Mesendoderm (in vitro differentiated cells): ENCODE measurements at regions not wholly inside any gene's neighbourhood (a gene's known extent, or its start where the extent isn't known, plus 50 kb on each side); places are given as distances from the start of the nearest gene placed in this dataset.

ENCODE experiments used
- DNase-seq: peaks from one replicate; pipeline ENCODE4 v3.0.0; 2013
- H2AK5ac ChIP-seq: 2 replicates; pipeline ENCODE4 v1.6.1; 2013; ENCODE audit warnings: low read length, inconsistent platforms
- H2BK120ac ChIP-seq: 2 replicates; pipeline ENCODE4 v1.6.1; 2013; ENCODE audit warnings: low read depth, mild to moderate bottlenecking, low read length, moderate library complexity, mixed read lengths
- H2BK15ac ChIP-seq: replicated peaks from 2 replicates; pipeline ENCODE4 v1.6.1; 2013; ENCODE audit warnings: low read depth, mild to moderate bottlenecking, moderate library complexity
- H2BK5ac ChIP-seq: 2 replicates; pipeline ENCODE4 v1.6.1; 2013; ENCODE audit warnings: low read length, inconsistent platforms
- H3K18ac ChIP-seq: 2 replicates; pipeline ENCODE4 v1.6.1; 2013; ENCODE audit warnings: mild to moderate bottlenecking, low read length, mixed read lengths
- H3K23ac ChIP-seq: one replicate; pipeline ENCODE4 v1.6.1; 2013; ENCODE audit warnings: low read length
- H3K27ac ChIP-seq: 2 replicates; pipeline ENCODE4 v1.5.1; 2013; ENCODE audit warnings: low read depth, mild to moderate bottlenecking, inconsistent platforms, low read length, moderate library complexity
- H3K27me3 ChIP-seq: 2 replicates; pipeline ENCODE4 v1.6.1; 2013; ENCODE audit warnings: low read length, control low read depth, mild to moderate bottlenecking, inconsistent platforms; ENCODE audit not compliant: insufficient read depth, poor library complexity
- H3K36me3 ChIP-seq: 2 replicates; pipeline ENCODE4 v1.6.1; 2013; ENCODE audit warnings: low read length, inconsistent platforms; ENCODE audit not compliant: control insufficient read depth, insufficient read depth
- H3K4ac ChIP-seq: one replicate; pipeline ENCODE4 v1.6.1; 2013; ENCODE audit warnings: low read depth, mild to moderate bottlenecking, low read length, moderate library complexity
- H3K4me1 ChIP-seq: 2 replicates; pipeline ENCODE4 v1.6.1; 2013; ENCODE audit warnings: low read depth, low read length, inconsistent platforms; ENCODE audit not compliant: control insufficient read depth
- H3K4me2 ChIP-seq: 2 replicates; pipeline ENCODE4 v1.6.1; 2013; ENCODE audit warnings: low read length
- H3K4me3 ChIP-seq: 2 replicates; pipeline ENCODE4 v1.5.1; 2013; ENCODE audit warnings: mild to moderate bottlenecking, low read length
- H3K56ac ChIP-seq: one replicate; pipeline ENCODE4 v1.6.1; 2013; ENCODE audit warnings: low read length
- H3K79me1 ChIP-seq: 2 replicates; pipeline ENCODE4 v1.6.1; 2013; ENCODE audit warnings: low read length, inconsistent platforms
- H3K79me2 ChIP-seq: 2 replicates; pipeline ENCODE4 v1.6.1; 2013; ENCODE audit warnings: mild to moderate bottlenecking, low read length; ENCODE audit not compliant: control insufficient read depth, insufficient read depth
- H3K9ac ChIP-seq: 2 replicates; pipeline ENCODE4 v1.6.1; 2013; ENCODE audit warnings: low read length, inconsistent platforms
- H4K5ac ChIP-seq: one replicate; pipeline ENCODE4 v1.6.1; 2013; ENCODE audit warnings: low read length
- H4K8ac ChIP-seq: one replicate; pipeline ENCODE4 v1.6.1; 2013; ENCODE audit warnings: low read depth, mild to moderate bottlenecking, control low read depth, low read length, moderate library complexity
- WGBS: extraction: QIAGEN DNeasy Blood & Tissue Kit; methylation state at CpG from one replicate; pipeline ENCODE4 v1.1.7; 2013; ENCODE audit warnings: low lambda C conversion rate, missing lambda C conversion rate; ENCODE audit not compliant: insufficient coverage; ENCODE audit errors: extremely low coverage; 5-methylcytosine and 5-hydroxymethylcytosine counted together

- Histone ChIP-seq H3K4ac (no peak overlapping the region), H3K4me1 (no peaks in the 10 kb centered on the region), H3K79me2 (no peaks in the 10 kb centered on the region), H4K8ac (no peak overlapping the region), H2BK15ac (no peak overlapping the region), H3K18ac (no peak overlapping the region), H3K27me3 (no peaks in the 10 kb centered on the region), H4K5ac (no peak overlapping the region), H3K23ac (no peak overlapping the region), H3K79me1 (no peaks in the 10 kb centered on the region), H3K4me2 (no peak overlapping the region), H2BK120ac (no peak overlapping the region), H3K36me3 (no peaks in the 10 kb centered on the region), H3K9ac (no peak overlapping the region), H2AK5ac (no peak overlapping the region), H2BK5ac (no peak overlapping the region), H3K4me3 (no peak overlapping the region), H3K27ac (no peak overlapping the region), H3K56ac (no peak overlapping the region)
- no CpG with 5 or more reads among the region's 5 CpGs for WGBS
- no peak for DNase-seq
Observed at GRCh38 chr10:117782276-117782675, 239.7 kb downstream of the EMX2 start.

GRCh38 chr10:117783698-117784395 is 241.3 kb downstream of the EMX2 start:
- Histone ChIP-seq H3K79me2 (no peaks in the 10 kb centered on the region), H4K8ac (no peak overlapping the region), H3K27ac (no peak overlapping the region), H2BK120ac (no peak overlapping the region), H4K5ac (no peak overlapping the region), H3K56ac (no peak overlapping the region), H3K4me1 (no peaks in the 10 kb centered on the region), H3K23ac (no peak overlapping the region), H3K27me3 (no peaks in the 10 kb centered on the region), H3K4me3 (no peak overlapping the region), H3K79me1 (no peaks in the 10 kb centered on the region), H2BK5ac (no peak overlapping the region), H2BK15ac (no peak overlapping the region), H3K4me2 (no peak overlapping the region), H3K18ac (no peak overlapping the region), H2AK5ac (no peak overlapping the region), H3K4ac (no peak overlapping the region), H3K9ac (no peak overlapping the region), H3K36me3 (no peaks in the 10 kb centered on the region)
- DNase-seq, result no peak
- no CpG with 5 or more reads among the region's 14 CpGs for WGBS

GRCh38 chr10:117784776-117785175 is 242.2 kb downstream of the EMX2 start:
- Histone ChIP-seq H2AK5ac (no peak overlapping the region), H3K9ac (no peak overlapping the region), H3K4me1 (no peaks in the 10 kb centered on the region), H2BK15ac (no peak overlapping the region), H3K4me3 (no peak overlapping the region), H3K79me2 (no peaks in the 10 kb centered on the region), H3K27me3 (no peaks in the 10 kb centered on the region), H3K18ac (no peak overlapping the region), H3K4me2 (no peak overlapping the region), H3K79me1 (no peaks in the 10 kb centered on the region), H3K4ac (no peak overlapping the region), H3K56ac (no peak overlapping the region), H4K5ac (no peak overlapping the region), H4K8ac (no peak overlapping the region), H2BK5ac (no peak overlapping the region), H3K36me3 (no peaks in the 10 kb centered on the region), H3K27ac (no peak overlapping the region), H2BK120ac (no peak overlapping the region), H3K23ac (no peak overlapping the region)
- WGBS, result no CpG with 5 or more reads among the region's 3 CpGs
- no peak for DNase-seq

- H2BK15ac ChIP-seq, result no peak overlapping the region
- H3K56ac ChIP-seq, result no peak overlapping the region
- no peak overlapping the region for H3K4me3 ChIP-seq
- no peaks in the 10 kb centered on the region for H3K79me1 ChIP-seq
- no peak overlapping the region for H3K4ac ChIP-seq
- no peak for DNase-seq
- WGBS, result no CpG with 5 or more reads among the region's 3 CpGs
- H2BK120ac ChIP-seq, result no peak overlapping the region
- H3K27ac ChIP-seq, result no peak overlapping the region
- no peak overlapping the region for H3K4me2 ChIP-seq
- no peak overlapping the region for H2AK5ac ChIP-seq
- H3K27me3 ChIP-seq, result no peaks in the 10 kb centered on the region
- H3K36me3 ChIP-seq, result no peaks in the 10 kb centered on the region
- H3K23ac ChIP-seq, result no peak overlapping the region
- H2BK5ac ChIP-seq, result no peak overlapping the region
- H3K79me2 ChIP-seq, result no peaks in the 10 kb centered on the region
- H3K18ac ChIP-seq, result no peak overlapping the region
- H3K4me1 ChIP-seq, result no peaks in the 10 kb centered on the region
- H4K5ac ChIP-seq, result no peak overlapping the region
- no peak overlapping the region for H3K9ac ChIP-seq
- no peak overlapping the region for H4K8ac ChIP-seq
Observed at GRCh38 chr10:117788911-117789310, 246.4 kb downstream of the EMX2 start.

- H3K23ac ChIP-seq, result no peak overlapping the region
- no peak overlapping the region for H4K5ac ChIP-seq
- no peak overlapping the region for H2BK15ac ChIP-seq
- no peaks in the 10 kb centered on the region for H3K27me3 ChIP-seq
- DNase-seq, result no peak
- no peak overlapping the region for H3K4me3 ChIP-seq
- no peak overlapping the region for H3K27ac ChIP-seq
- no peak overlapping the region for H2BK120ac ChIP-seq
- no peaks in the 10 kb centered on the region for H3K79me1 ChIP-seq
- H4K8ac ChIP-seq, result no peak overlapping the region
- H3K4me2 ChIP-seq, result no peak overlapping the region
- no peak overlapping the region for H3K18ac ChIP-seq
- H3K4me1 ChIP-seq, result no peaks in the 10 kb centered on the region
- no peak overlapping the region for H3K4ac ChIP-seq
- H2AK5ac ChIP-seq, result no peak overlapping the region
- H3K36me3 ChIP-seq, result no peaks in the 10 kb centered on the region
- no peak overlapping the region for H3K9ac ChIP-seq
- WGBS, result no CpG with 5 or more reads among the region's 4 CpGs
- no peak overlapping the region for H3K56ac ChIP-seq
- no peak overlapping the region for H2BK5ac ChIP-seq
- H3K79me2 ChIP-seq, result no peaks in the 10 kb centered on the region
Observed at GRCh38 chr10:117790179-117790578, 247.6 kb downstream of the EMX2 start.

- H3K18ac ChIP-seq, result no peak overlapping the region
- H3K79me2 ChIP-seq, result no peaks in the 10 kb centered on the region
- no CpG with 5 or more reads among the region's 7 CpGs for WGBS
- no peak overlapping the region for H2AK5ac ChIP-seq
- H2BK5ac ChIP-seq, result no peak overlapping the region
- H3K27me3 ChIP-seq, result no peaks in the 10 kb centered on the region
- H3K9ac ChIP-seq, result no peak overlapping the region
- no peak for DNase-seq
- no peak overlapping the region for H3K4ac ChIP-seq
- H4K8ac ChIP-seq, result no peak overlapping the region
- no peak overlapping the region for H3K56ac ChIP-seq
- H3K27ac ChIP-seq, result no peak overlapping the region
- H2BK15ac ChIP-seq, result no peak overlapping the region
- H3K4me3 ChIP-seq, result no peak overlapping the region
- no peak overlapping the region for H2BK120ac ChIP-seq
- H3K4me2 ChIP-seq, result no peak overlapping the region
- no peaks in the 10 kb centered on the region for H3K36me3 ChIP-seq
- H3K23ac ChIP-seq, result no peak overlapping the region
- no peaks in the 10 kb centered on the region for H3K79me1 ChIP-seq
- no peak overlapping the region for H4K5ac ChIP-seq
- H3K4me1 ChIP-seq, result no peaks in the 10 kb centered on the region
Observed at GRCh38 chr10:117790621-117791020, 248.1 kb downstream of the EMX2 start.
